NCI-H1105 treated with DMSO at 0.1 percent for 48 hours (cell line): ENCODE measurements at regions not wholly inside any gene's neighbourhood (a gene's known extent, or its start where the extent isn't known, plus 50 kb on each side); places are given as distances from the start of the nearest gene placed in this dataset.

Experiments used
- DNase-seq: peaks from one replicate; lab custom pipeline; 2025; lab: John Stamatoyannopoulos, UW

DNA sequence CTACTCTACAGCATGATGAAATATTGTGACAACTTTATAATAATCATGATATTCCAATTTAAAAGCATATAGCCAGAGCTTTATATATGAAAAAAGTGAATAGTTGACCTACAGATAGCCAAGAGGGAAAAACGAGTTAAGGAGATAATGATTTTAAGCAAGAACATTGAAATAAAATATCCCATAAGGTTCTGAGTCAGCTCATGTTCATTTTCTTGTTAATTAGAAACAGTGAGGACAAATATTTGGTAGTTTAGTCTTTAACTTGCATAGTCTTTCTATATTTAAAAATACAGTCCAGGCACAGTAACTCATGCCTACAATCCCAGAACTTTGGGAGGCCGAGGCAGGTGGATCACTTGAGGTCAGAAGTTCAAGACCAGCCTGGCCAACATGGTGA is 55.8 kb upstream of the CDH6 start:
- no peak for DNase-seq

DNA sequence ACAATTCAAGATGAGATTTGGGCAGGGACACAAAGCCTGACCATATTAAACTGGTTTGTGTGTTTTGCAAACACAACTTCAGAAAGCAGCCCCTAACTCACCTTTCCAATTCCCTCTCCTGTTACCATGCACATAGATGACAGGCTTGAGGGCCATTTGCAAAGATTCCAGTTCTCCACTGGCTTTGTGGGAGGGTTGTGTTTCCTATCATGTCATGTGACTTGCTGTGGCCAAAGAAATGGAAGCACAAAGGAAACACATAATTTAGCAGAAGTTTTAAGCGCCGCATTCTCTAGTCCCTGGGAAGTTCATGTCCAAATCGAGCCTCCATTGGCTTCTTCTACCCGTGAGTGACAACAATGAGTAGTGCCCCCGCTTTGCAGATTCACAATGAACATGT is 57.9 kb upstream of the CDH6 start:
- DNase-seq, result no peak

DNA sequence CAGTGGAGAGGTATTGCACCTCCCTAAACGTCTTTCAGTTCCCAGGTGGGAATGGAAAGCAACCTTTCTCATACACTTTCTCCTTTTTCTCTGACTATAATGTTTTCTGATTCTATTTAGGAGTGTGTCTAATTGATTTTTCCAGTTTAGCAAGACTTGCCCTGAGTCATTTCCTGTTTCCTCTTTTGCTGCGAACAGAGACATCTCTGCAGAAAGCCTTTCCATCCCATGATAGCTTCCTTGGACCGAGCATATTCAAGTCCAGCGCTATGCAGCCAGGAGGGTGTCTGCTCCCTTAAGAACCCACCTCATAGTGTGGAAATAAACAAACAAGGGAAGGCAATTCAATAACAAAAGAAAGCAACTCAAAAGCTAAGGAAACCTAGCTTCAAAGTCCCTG is 60.0 kb upstream of the CDH6 start:
- no peak for DNase-seq

DNA sequence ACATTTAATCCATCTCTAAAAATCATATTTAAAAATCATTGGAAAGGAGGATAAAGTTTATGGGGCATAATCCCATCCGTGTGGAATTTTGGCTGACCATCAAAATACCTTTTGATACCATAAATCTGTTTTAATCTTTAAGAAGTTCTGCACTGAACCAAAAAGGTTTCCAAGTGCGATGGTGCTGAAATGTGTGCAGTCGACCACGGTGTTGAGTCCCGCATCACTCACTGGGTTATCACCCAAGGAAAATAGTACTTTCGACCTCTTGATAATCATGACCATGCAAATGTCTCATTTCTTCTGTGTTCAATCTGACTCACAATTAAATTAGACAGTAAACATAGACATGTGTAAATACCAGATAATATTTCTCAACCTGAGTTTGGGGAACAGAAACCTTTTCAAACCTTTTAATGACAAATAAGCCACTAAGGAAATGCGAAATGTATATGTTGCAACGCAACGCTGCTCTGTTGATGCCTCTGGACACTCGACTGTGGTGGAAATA is 62.0 kb upstream of the CDH6 start:
- DNase-seq, result no peak

DNA sequence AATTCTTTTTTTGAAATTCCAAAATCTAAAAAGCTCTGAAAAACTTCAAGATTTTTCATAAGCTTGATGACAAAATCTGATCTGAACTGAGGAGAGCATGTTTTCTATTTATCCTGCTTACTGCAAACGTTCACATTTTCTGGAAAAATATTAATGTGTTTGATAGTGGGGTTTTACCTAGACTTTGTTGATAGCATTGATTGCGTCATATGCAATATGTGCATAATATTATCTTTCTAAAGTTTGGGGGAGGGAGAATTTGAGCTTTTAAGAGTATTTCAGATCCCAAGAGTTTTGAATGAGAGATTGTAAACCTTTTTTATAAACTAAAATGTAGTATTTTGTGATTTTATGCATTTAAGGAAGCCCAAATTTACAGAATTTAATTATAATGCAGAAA is 62.8 kb upstream of the CDH6 start:
- DNase-seq, result no peak

DNA sequence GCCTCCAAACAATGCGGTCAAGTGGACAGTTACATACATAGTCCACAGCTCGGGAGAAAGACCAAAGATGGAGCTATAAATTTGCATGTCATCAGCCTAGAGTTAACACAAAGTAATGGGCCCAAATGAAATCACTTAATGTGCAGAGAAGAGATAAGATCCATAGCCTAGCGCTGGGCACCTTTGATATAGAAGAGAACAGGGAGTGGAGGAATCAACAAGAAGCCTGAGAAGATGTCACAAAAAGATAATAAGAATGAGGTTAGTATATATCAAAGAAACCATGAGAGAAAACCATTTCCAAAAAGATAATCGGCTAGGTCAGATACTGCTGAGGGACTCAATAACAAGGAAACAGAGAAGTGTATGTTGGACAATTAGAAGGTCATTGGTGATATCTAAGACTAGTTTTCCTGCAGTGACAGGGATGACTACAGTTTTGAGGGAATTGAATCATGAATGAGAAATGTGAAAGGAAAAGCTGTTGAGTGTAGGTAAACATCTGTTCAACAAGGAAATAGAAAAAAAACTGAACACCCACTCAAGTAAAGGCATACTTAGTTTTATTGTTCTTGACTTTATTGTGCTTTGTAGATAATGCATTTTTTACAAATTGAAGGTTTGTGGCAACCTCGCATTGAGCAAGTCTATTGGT is 68.7 kb upstream of the CDH6 start:
- DNase-seq, result no peak

DNA sequence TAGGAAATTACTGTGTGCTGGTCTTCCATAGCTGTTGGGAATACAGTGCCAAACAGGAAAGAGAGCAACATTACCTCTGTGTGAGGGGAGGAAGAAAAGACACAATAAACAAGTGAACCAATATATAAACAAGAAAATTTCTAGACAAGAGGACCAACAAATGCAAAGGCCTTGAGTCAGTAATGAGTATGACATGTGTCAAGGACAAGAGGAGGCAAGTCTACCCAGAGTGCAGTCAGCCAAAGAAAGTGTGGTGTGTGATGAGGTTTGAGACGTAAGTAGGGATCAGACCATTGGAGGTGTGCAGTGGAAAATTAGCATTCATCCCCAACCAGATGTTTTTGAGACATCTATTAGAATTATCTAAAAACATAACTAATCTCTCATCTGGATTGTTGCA is 69.5 kb upstream of the CDH6 start:
- DNase-seq, result no peak

DNA sequence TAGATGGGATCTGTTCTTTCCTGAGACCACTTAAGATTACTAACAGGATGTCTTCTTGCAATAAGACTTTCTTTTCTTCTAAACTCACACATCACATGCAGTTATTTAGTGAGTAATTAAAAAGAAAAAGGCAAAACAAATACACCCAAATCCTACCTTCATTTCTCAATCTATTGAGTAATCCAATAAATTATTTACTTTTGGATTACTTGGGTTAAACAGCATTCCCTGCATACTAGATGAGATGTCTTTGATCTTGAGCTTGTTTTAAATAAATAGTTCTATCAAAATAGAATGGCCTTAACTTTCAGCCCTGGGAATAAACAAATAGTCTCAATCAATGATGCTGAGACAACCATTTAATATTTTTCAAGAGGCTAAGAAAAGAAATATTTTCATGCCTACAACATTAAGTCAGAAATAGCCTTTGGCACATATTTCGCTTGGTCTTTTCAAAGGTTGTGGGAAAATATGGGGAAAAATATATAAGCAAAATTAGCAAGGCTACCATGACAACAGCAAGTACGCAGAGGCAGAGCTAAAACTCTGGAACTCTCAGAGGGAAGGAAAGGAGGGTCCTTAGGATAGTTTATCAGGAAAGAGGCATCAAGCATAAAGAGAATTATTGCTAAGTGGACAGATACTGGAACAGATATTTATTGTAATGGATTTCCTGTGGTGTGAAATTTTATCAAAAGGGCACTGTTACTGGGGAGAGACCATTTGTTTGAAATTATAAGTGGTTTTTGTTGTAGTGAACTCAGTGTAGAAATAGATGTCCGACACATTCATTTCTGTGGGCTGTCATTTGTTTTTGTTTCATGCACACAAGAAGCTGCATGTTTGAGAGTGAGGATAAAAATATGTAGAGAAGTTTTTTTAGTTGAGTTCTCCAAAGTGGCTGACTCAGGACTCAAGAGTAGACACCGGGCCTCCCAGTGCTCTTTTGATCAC is 70.2 kb upstream of the CDH6 start:
- no peak for DNase-seq

DNA sequence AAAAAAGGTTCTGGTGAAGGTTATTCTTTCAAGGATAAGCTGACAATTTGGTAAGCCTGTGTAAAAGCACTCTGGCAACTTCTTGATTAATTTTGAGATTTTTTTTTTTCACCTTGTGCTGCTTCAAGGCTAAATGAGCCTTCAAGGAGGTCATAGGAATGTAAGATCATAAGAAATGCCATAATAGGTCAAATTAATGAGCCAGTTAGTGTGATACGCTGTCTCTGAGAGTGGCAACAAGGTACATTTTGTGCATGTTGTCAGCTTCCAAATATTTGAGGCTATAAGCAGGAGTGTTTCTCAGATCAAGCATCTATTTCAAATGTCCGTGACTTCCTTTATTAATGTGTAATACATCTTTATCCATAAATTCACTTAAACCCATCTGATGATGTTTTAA is 72.3 kb upstream of the CDH6 start:
- DNase-seq, result no peak

DNA sequence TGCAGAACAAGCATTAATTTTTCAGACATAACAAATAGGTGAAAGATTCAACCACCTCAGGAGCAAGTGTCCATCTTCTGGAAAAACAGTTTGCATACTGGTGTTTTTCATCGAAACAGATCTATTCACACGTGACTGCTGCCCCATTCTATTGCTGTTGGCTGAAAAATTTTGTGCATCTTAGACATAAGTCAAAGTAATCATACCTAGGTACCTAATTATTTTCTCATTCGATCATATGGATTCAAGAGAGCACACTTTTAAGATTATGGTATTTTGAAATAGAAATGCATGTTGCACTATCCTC is 72.9 kb upstream of the CDH6 start:
- no peak for DNase-seq

DNA sequence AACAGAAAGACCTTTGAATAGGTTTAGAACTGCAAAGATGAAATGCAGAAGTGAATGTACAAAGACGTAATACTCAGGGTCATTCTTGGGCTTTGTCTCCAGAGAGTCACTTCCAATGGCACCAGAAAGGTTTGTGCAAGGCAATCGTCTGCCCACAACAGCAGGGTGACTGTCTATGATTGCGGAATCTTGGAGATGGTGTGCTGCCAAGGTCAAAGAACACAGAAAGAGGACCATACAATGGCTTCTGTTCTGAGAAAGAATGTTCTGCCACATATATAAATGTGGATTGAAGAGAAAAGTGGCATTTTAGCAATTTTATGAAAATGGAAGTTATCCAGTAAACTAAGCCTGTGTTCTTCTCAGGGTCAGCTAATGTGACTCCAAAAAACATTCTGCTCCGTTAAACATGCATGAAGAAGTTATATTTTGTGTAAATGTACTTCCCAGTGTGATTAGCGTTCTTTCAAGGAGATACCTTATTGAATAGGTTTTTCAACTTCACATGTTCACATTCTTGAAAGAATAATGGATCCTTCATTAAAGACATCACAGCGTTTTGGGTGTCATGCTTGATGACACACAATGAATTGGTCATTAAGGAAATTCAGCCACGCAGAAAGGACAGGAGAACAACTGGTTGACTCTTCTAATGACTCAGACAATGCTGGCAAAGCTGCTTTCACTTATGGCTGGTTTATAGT is 73.4 kb upstream of the CDH6 start:
- DNase-seq, result no peak

DNA sequence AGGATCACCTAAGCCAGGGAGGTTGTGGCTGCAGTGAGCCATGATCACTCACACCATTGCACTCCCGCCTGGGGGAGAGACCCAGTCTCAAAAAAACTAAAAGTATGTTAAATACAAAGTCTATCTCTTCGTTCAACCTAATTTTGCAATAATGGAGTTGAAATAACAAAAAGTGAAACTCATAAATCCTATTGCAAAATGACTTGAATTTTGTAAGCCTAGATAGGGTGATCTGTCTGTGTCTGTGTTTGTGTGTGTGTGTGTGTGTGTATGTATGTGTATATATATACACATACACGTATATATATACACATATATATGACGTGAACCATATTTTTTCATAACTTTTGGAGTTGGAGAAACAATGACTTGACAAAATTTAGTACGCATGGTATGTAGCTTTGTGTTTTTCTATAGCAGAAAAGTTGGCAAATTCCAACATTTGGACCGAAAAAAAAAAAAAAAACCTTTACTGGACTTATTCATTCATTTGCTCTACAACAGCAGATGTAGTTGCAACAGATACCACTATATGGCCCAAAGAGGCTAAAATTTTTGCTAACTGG is 76.9 kb upstream of the CDH6 start:
- no peak for DNase-seq

DNA sequence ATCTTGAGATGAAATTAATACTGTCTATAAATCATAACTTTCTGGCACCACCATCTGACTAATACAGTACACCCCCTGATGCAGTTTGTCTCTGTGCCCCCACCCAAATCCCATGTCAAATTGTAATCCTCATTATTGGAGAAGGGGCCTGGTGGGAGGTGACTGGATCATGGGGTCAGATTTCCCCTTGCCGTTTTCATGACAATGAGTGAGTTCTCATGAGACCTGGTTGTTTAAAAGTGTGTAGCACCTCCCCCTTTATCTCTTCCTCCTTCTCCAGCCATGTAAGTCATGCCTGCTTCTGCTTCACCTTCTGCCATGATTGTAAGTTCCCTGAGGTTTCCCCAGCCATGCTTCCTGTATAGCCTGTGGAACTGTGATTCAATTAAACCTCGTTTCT is 78.7 kb upstream of the CDH6 start:
- no peak for DNase-seq

DNA sequence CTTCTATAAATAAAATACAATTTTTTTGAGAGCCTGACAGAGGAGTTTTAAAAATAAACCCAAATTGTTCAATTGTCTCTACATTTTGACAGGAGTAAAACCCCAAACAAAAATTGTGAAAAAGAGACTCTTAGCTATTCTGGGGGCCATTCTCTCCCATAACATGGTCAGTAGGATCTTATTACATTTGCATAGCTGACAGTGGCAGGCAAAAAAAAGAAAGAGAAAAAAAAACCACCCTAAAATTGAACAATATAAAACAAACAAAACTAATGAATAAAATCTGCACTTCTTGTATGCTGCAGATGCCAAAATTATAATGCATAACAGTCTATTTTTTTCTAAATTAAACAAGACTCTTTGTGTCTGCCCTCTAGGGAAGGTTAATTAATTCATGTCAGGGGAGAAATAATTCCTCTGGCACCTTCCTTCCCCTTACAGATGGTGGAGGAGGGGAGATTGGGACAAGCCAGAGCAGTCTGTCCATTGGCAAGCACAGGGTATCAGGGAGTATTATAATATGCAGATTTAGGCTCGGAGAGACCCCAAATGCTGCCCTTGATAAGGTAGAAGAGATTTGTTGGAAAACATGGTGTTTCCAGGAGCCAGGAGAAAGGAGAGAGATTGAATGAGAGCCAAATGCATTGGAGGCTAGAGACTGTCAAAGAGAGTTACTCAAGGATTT is 79.7 kb upstream of the CDH6 start:
- DNase-seq, result no peak

DNA sequence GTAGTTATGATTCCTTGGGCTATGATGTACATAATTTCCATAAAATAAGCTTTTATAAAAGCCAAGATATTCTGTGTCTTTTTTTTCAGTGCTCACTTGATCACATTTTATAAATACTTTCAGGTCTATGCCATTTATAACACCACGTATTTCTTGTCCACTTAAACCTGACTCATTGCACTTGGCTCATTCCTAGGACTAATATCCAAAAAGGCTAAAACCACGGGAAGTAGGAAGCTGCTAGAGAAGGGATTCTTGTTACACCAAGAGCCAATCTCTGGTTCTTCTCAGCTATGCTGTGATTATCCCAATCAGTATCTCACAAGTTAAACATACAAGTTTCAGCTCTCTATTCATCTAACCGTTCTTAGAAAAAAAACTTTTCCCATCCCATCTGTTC is 80.4 kb upstream of the CDH6 start:
- no peak for DNase-seq

DNA sequence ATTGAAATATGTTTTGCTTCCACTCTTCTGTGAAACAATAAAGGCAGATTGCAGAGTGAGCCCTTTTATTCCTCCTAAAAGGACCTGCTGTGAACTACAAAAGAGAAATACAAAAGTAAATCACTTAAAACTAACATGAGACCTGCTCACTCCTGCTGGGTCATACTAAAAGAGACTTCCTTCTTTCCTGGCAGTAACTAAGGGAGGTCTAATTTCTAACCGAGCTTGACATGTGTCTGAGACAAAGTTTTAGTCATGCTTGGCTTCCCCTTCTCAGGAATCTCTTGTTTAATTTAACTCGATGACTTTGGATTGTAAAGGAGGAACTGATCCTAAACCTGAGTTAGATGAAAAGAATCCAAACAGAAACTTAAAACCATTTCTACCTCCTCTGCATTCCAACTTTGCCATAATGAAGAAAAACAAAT is 86.4 kb upstream of the CDH6 start:
- no peak for DNase-seq

DNA sequence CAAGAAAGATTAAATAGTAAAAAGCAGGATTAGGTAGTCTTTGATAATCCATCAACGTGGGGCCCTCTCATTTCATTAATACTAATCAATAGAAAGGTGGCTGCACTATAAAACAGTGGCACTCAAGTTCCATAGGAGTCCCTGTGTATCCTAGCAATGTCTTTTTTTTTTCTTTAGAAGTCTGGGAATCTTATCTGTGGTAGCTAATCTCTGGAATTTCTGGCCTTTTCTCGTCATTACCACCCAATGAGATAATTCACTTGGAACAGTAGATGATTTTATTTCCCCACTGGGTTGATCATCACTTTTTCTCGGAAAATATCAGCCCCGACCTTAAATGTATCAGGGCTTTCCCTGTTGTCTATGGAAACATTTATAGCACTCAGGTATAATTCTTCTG is 86.8 kb upstream of the CDH6 start:
- DNase-seq, result no peak

DNA sequence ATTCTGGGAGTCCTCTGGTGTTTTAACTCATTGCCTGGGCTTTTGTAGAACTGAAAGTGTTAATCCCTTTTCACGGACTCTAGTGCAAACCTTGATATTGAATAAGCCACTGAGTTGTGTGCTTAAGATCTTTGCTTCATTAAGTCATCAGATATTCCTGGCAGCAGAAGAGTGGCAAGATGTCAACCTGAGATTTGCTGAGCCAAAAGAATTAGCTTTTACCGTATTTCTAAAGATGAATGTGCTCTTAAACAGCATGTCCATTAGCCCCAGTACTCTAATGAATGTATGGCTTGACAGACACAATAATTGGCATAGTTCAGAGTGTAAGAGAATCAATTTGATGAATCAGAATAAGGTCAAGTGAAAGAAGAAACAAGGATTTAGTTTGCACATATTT is 87.2 kb upstream of the CDH6 start:
- no peak for DNase-seq

DNA sequence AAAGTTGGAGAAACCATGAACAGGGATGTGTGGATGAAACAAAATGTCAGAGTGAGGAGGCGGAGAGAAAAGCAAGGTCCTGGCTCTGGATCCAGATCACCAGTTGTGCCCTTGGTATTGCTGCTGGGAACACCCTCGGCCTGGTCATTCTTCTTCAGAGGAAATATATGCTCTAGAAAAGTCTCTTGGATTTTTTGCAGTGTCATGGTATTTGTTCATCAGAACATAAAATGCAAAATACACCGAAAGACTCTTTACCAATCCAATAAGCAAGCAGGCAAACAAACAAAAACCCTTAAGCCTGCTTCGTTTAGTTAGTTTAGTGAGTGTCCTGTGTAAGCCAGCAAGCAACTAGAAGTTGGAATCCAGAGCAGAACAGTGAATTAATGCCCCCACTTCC is 88.7 kb upstream of the CDH6 start:
- no peak for DNase-seq

DNA sequence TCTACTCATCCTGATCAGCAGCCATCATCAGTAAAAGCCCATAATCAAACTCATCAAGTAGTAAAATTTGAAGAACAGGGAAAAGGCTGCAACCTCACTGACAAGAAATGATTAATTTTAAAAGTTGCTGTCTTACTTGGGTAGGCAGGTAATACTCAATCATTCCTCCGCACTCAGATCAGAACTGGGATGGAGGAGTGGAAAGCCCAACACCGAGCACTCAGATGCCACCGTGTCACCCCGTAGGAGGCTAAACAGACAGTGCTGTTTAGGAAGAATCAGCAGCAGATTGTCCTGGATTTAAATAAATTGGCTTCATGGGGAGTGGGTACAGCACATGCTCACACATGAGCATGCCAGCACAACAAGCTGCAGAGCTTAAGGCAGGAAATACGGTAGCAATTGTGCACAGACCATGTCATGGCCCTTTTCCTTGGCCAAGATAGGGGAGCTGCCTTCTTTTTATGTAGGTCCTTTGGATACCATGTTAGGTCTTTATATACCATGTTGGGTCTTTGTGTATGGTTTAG is 92.6 kb upstream of the CDH6 start:
- no peak for DNase-seq

DNA sequence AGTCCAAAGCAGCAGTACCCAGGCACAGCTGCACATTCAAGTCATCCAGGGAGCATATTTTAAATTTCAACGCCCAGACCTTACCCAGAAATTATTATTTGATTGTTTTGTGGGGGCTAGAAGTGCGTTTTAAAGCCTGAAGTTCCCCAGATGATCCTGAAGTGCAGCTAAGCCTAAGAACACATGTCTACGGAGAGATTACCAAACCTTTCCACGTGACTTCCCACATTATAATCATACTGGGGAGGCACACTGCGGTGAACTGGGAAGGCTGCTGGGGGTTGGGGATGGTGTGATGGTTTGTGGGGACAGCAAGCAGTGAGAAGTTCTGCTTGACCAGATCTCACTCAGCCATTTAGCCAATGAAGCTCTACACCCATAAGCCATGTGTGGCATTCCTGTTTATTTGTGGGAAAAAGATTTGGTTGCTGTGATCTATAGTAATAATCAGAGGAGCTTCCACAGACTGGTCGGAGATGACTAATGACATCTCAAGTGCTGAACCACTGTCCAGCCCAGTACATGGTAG is 93.4 kb upstream of the CDH6 start:
- no peak for DNase-seq

DNA sequence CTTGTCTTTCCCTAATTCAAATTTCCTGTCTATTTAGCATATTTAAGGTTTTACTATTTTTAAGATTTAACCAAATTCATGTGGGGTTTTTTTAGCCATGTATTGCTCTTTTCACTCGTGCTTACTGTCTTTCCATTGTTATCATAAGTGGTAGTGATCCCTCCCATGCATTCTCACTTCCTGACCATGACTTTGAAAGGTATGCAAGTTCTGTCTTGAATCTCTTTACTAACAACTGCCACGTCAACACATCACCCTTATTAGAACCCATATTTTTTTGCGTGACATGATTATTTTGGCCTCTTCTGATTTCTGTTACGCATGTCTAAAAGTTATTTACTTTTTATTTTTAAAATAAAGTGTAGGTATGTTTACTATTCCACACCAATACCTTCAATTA is 94.7 kb upstream of the CDH6 start:
- no peak for DNase-seq
